MM.1S (cell line): ENCODE measurements at regions not wholly inside any gene's neighbourhood (a gene's known extent, or its start where the extent isn't known, plus 50 kb on each side); places are given as distances from the start of the nearest gene placed in this dataset.

Experiments used
- DNase-seq: peaks from one replicate; pipeline ENCODE4 v3.0.0-alpha.2; 2015
- H2AFZ ChIP-seq: fragments of 300-600 bp; sonication (generic); 2 replicates; pipeline ENCODE4 v1.6.0; 2016; ENCODE audit warnings: antibody characterized with exemption, low read length
- H3F3A ChIP-seq: fragments of 300-600 bp; sonication (generic); 2 replicates; pipeline ENCODE4 v1.6.1; 2016; ENCODE audit warnings: mild to moderate bottlenecking, antibody characterized with exemption, low read length, moderate library complexity, mixed read lengths; ENCODE audit not compliant: insufficient read depth
- H3K27ac ChIP-seq: fragments of 300-600 bp; sonication (generic); 2 replicates; pipeline ENCODE4 v1.5.1; 2016; ENCODE audit warnings: mild to moderate bottlenecking, low read length
- H3K27me3 ChIP-seq: fragments of 300-600 bp; sonication (generic); replicated peaks from 2 replicates; pipeline ENCODE4 v1.6.0; 2016; ENCODE audit warnings: low read length; ENCODE audit not compliant: insufficient read depth
- H3K36me3 ChIP-seq: fragments of 300-600 bp; sonication (generic); replicated peaks from 2 replicates; pipeline ENCODE4 v1.6.1; 2016; ENCODE audit warnings: mild to moderate bottlenecking, low read length, mixed read lengths; ENCODE audit not compliant: insufficient read depth
- H3K4me1 ChIP-seq: fragments of 300-600 bp; sonication (generic); 2 replicates; pipeline ENCODE4 v1.6.1; 2016; ENCODE audit warnings: low read length, mixed read lengths
- H3K4me2 ChIP-seq: fragments of 300-600 bp; sonication (generic); 2 replicates; pipeline ENCODE4 v1.6.0; 2016; ENCODE audit warnings: low read depth, low read length
- H3K4me3 ChIP-seq: fragments of 300-600 bp; sonication (generic); 2 replicates; pipeline ENCODE4 v1.5.1; 2016; ENCODE audit warnings: low read length, mixed read lengths
- H3K79me2 ChIP-seq: fragments of 300-600 bp; sonication (generic); 2 replicates; pipeline ENCODE4 v1.6.1; 2016; ENCODE audit warnings: mixed run types, low read length, mixed read lengths
- H3K9ac ChIP-seq: fragments of 300-600 bp; sonication (generic); 2 replicates; pipeline ENCODE4 v1.6.1; 2016; ENCODE audit warnings: low read length, mixed read lengths
- H3K9me2 ChIP-seq: fragments of 300-600 bp; sonication (generic); replicated peaks from 2 replicates; pipeline ENCODE4 v1.6.1; 2016; ENCODE audit warnings: mild to moderate bottlenecking, low read length, mixed read lengths; ENCODE audit not compliant: insufficient read depth
- H3K9me3 ChIP-seq: fragments of 300-600 bp; sonication (generic); replicated peaks from 2 replicates; pipeline ENCODE4 v1.6.1; 2016; ENCODE audit warnings: mild to moderate bottlenecking, low read length, mixed read lengths; ENCODE audit not compliant: insufficient read depth
- H4K20me1 ChIP-seq: fragments of 300-600 bp; sonication (generic); 2 replicates; pipeline ENCODE4 v1.6.1; 2016; ENCODE audit warnings: mild to moderate bottlenecking, low read length, moderate library complexity, mixed read lengths; ENCODE audit not compliant: insufficient read depth
- EZH2 ChIP-seq: fragments of 300-600 bp; sonication (generic); optimal IDR thresholded peaks from 2 replicates; pipeline ENCODE3; 2017; ENCODE audit warnings: low read depth, mild to moderate bottlenecking, antibody characterized with exemption, low read length, mixed read lengths
- EZH2phosphoT487 ChIP-seq: fragments of 300-600 bp; sonication (generic); IDR thresholded peaks from 2 replicates; pipeline ENCODE4 v1.6.1; 2018; ENCODE audit warnings: antibody characterized with exemption, low read length
- TF ChIP-seq, protein P1 (sequence below): fragments of 300-600 bp; sonication (generic); IDR thresholded peaks from 2 replicates; pipeline ENCODE4 v1.5.1; 2016; ENCODE audit warnings: antibody characterized with exemption, low read length, mixed read lengths

DNA sequence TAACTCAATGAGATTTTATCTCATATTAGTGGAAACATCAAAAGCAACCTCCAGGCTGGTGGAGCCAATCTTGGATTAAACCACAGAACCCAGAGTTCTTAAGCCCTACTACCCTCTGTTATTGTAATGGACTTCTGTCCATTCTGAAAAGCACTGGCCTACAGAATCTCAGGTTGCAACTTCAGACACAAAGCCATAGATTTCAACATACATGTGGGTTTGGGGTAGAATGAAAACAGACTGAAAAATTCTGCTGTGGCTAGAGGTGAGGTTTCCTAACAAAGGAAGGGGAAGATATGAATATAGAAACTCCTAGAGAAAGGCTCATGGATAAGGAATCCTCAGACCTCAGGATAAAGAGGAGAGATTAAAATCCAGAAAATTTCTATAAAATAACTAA lies 569.8 kb upstream of the RIOK2 start:
- no peak for TF ChIP-seq EZH2
- TF ChIP-seq, protein P1, sequence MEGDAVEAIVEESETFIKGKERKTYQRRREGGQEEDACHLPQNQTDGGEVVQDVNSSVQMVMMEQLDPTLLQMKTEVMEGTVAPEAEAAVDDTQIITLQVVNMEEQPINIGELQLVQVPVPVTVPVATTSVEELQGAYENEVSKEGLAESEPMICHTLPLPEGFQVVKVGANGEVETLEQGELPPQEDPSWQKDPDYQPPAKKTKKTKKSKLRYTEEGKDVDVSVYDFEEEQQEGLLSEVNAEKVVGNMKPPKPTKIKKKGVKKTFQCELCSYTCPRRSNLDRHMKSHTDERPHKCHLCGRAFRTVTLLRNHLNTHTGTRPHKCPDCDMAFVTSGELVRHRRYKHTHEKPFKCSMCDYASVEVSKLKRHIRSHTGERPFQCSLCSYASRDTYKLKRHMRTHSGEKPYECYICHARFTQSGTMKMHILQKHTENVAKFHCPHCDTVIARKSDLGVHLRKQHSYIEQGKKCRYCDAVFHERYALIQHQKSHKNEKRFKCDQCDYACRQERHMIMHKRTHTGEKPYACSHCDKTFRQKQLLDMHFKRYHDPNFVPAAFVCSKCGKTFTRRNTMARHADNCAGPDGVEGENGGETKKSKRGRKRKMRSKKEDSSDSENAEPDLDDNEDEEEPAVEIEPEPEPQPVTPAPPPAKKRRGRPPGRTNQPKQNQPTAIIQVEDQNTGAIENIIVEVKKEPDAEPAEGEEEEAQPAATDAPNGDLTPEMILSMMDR: no peak
- TF ChIP-seq EZH2phosphoT487: no peak
- H2AFZ ChIP-seq: no peak overlapping the region
- H3K9me2 ChIP-seq: no peaks in the 10 kb centered on the region
- H3K36me3 ChIP-seq: no peaks in the 10 kb centered on the region
- no peak overlapping the region for H3K4me3 ChIP-seq
- no peaks in the 10 kb centered on the region for H4K20me1 ChIP-seq
- H3K27me3 ChIP-seq: no peaks in the 10 kb centered on the region
- no peaks in the 10 kb centered on the region for H3K4me1 ChIP-seq
- no peak overlapping the region for H3K9ac ChIP-seq
- H3K27ac ChIP-seq: no peak overlapping the region
- DNase-seq: no peak
- H3K9me3 ChIP-seq: no peaks in the 10 kb centered on the region
- no peak overlapping the region for H3K4me2 ChIP-seq
- no peaks in the 10 kb centered on the region for H3K79me2 ChIP-seq
- no peaks in the 10 kb centered on the region for H3F3A ChIP-seq

DNA sequence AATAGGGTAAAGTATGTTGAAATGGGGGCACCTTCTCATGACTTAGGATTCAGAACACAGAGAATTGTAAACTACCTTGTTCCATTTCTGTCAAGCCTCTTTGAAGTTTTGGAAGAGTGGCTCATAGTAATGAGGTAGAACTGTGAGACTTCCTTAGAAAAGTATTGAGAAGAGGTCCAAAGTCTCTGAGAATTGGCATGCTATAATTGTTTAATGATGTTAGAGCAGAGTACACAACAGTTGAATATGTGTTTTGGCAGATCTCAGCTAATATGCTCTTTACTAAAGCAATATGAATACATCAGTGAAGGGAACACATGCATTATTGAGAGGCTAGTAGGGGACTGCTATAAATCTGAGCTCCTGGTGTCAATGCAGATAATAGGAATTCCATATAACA lies 579.4 kb upstream of the RIOK2 start:
- no peaks in the 10 kb centered on the region for H3K9me2 ChIP-seq
- H3K4me2 ChIP-seq: no peak overlapping the region
- no peak overlapping the region for H3K9ac ChIP-seq
- H3K4me1 ChIP-seq: no peaks in the 10 kb centered on the region
- TF ChIP-seq, protein P1: no peak
- TF ChIP-seq EZH2phosphoT487 (no peak), EZH2 (no peak)
- no peaks in the 10 kb centered on the region for H3K9me3 ChIP-seq
- no peaks in the 10 kb centered on the region for H3K27me3 ChIP-seq
- no peak overlapping the region for H3K4me3 ChIP-seq
- no peak overlapping the region for H3K27ac ChIP-seq
- DNase-seq: no peak
- H3K36me3 ChIP-seq: no peaks in the 10 kb centered on the region
- no peaks in the 10 kb centered on the region for H4K20me1 ChIP-seq
- H3F3A ChIP-seq: no peaks in the 10 kb centered on the region
- no peaks in the 10 kb centered on the region for H3K79me2 ChIP-seq
- H2AFZ ChIP-seq: no peak overlapping the region

GRCh38 chr5:97764700-97765099 lies 581.7 kb upstream of the RIOK2 start:
- H3K9me2 ChIP-seq: no peaks in the 10 kb centered on the region
- no peak overlapping the region for H3K4me3 ChIP-seq
- TF ChIP-seq, protein P1: no peak
- no peak for TF ChIP-seq EZH2phosphoT487
- TF ChIP-seq EZH2: no peak
- no peaks in the 10 kb centered on the region for H3K4me1 ChIP-seq
- H2AFZ ChIP-seq: no peak overlapping the region
- no peaks in the 10 kb centered on the region for H3K27me3 ChIP-seq
- no peak overlapping the region for H3K27ac ChIP-seq
- no peaks in the 10 kb centered on the region for H4K20me1 ChIP-seq
- H3K36me3 ChIP-seq: no peaks in the 10 kb centered on the region
- H3K9ac ChIP-seq: no peak overlapping the region
- no peak for DNase-seq
- no peaks in the 10 kb centered on the region for H3F3A ChIP-seq
- no peaks in the 10 kb centered on the region for H3K79me2 ChIP-seq
- no peaks in the 10 kb centered on the region for H3K9me3 ChIP-seq
- H3K4me2 ChIP-seq: no peak overlapping the region

DNA sequence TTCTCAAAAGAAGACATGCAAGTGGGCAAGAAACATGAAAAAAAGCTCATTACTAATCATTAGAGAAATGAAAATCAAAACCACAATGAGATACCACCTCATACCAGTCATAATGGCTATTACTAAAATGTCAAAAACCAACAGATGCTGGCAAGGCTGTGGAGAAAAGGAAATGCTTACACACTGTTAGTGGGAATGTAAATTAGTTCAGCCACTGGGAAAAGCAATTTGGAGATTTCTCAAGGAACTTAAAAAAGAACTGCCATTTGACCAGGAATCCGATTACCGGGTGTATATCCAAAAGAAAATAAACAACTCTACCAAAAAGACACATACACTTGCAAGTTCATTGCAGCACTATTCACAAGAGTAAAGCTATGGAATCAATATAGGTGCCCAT lies 595.4 kb upstream of the RIOK2 start:
- Histone ChIP-seq H3K4me1 (no peaks in the 10 kb centered on the region), H3K27me3 (no peaks in the 10 kb centered on the region), H3K9me3 (no peaks in the 10 kb centered on the region), H2AFZ (no peak overlapping the region), H4K20me1 (no peaks in the 10 kb centered on the region), H3K9me2 (no peaks in the 10 kb centered on the region), H3K36me3 (no peaks in the 10 kb centered on the region), H3K9ac (no peak overlapping the region), H3K27ac (no peak overlapping the region), H3K79me2 (no peaks in the 10 kb centered on the region), H3K4me2 (no peak overlapping the region), H3F3A (no peaks in the 10 kb centered on the region), H3K4me3 (no peak overlapping the region)
- DNase-seq: no peak
- no peak for TF ChIP-seq EZH2phosphoT487
- TF ChIP-seq, protein P1: no peak
- TF ChIP-seq EZH2: no peak
